Heart right ventricle (tissue), 16 donors: ENCODE measurements at regions not wholly inside any gene's neighbourhood (a gene's known extent, or its start where the extent isn't known, plus 50 kb on each side); places are given as distances from the start of the nearest gene placed in this dataset.

Experiments used
- ATAC-seq, 8 donors: fragments of 200-7000 bp; cut with Tn5 transposase; one replicate each; pipeline ENCODE4 v1.9.1; 2020; ENCODE audit warnings: mild to moderate bottlenecking in 8 of 8, moderate library complexity in 8 of 8, moderate number of reproducible peaks in 1 of 8
- DNase-seq, 2 donors: peaks; one replicate each; pipeline ENCODE4 v3.0.0-alpha.2; 2020
- H3K27ac ChIP-seq, 10 donors: fragments of 200-600 bp; sonication (generic) in 2 of 10; one replicate each; pipeline versions ENCODE4 v1.5.0 to v1.8.0; 2020 to 2022; ENCODE audit warnings: mild to moderate bottlenecking in 3 of 10
- H3K27me3 ChIP-seq, 7 donors: fragments of 200-600 bp; one replicate each; pipeline ENCODE4 v1.8.0; 2021 to 2022; ENCODE audit warnings: mild to moderate bottlenecking in 2 of 7
- H3K36me3 ChIP-seq, 9 donors: fragments of 200-600 bp; sonication (generic) in 1 of 9; one replicate each; pipeline versions ENCODE4 v1.5.0 to v1.8.0; 2020 to 2022; ENCODE audit warnings: mild to moderate bottlenecking in 2 of 9
- H3K4me1 ChIP-seq, 9 donors: fragments of 200-600 bp; sonication (generic) in 1 of 9; one replicate each; pipeline versions ENCODE4 v1.5.0 to v1.8.0; 2020 to 2022; ENCODE audit warnings: mild to moderate bottlenecking in 4 of 9
- H3K4me3 ChIP-seq, 10 donors: fragments of 200-600 bp; sonication (generic) in 2 of 10; one replicate each; pipeline versions ENCODE4 v1.5.0 to v1.8.0; 2020 to 2022; ENCODE audit warnings: mild to moderate bottlenecking in 7 of 10, moderate library complexity in 2 of 10
- H3K9me3 ChIP-seq, 11 donors: fragments of 200-600 bp in 10 of 11; sonication (generic) in 2 of 11; one replicate each; pipeline versions ENCODE4 v1.5.0 to v1.8.0; 2013 to 2022; ENCODE audit warnings: mild to moderate bottlenecking in 2 of 11, control low read depth in 1 of 11, moderate library complexity in 1 of 11
- WGBS, 2 donors: extraction: QIAGEN DNeasy Blood & Tissue Kit; methylation state at CpG; one replicate each; pipeline ENCODE4 v1.1.7; 2013; ENCODE audit warnings: inconsistent platforms in 1 of 2; 5-methylcytosine and 5-hydroxymethylcytosine counted together
- intact Hi-C, 10 donors: fragments of 100-400 bp; cut with DNase I; formaldehyde crosslinking; loops; one replicate each; pipeline versions ENCODE4 v1.11.1 to v1.14.2; 2022
- TF ChIP-seq, protein P1 (sequence below), 9 donors: fragments of 200-600 bp; sonication (generic) in 2 of 9; IDR thresholded peaks; one replicate each; pipeline versions ENCODE4 v1.5.0 to v1.8.0; 2021 to 2022; ENCODE audit warnings: antibody characterized with exemption in 9 of 9, mild to moderate bottlenecking in 5 of 9, moderate library complexity in 1 of 9
- donor health status: Arrhythmogenic right ventricular cardiomyopathy.
- donor health status: ischemic (EF 13 %, LVEDD 7.1; RV severe dilation, severe dysfunction).
- donor health status: healthy with polysubstance abuse.
- donor health status: DM: no; HTN: yes; CAD: no.
- donor health status: DM: no; HTN: no; CAD: no.
- donor health status: ischemic (EF 25% LVEDD 6.9; RV normal size, moderate dysfunction).
- donor health status: ischemic (EF 25% LVEDD 5.7; RV mildly dilated, moderate dysfunction).
- donor health status: healthy.
- donor health status: DM: yes; HTN: yes; CAD: no.
- donor health status: Ischemic cardiomyopathy.
- donor health status: ischemic (EF 35%, LVEDD 5.7; RV mildly dilated, moderate dysfunction).
- donor health status: nonischemic (EF 11% LVEDD 7.7; RV severe dilation, severe dysfunction).
- donor health status: DM: yes; HTN: yes; CAD: no.
- donor health status: PGD.
- donor health status: ischemic (EF 29% LVEDD 5.4; RV normal size, mild dysfunction).
- donor health status: nonischemic (EF 23%, LVEDD 6.1; RV moderate dilation, normal function).

GRCh38 chr13:34452831-34453230, 489.2 kb upstream of the NBEA start:
- H3K27me3 ChIP-seq, result no peaks in the 10 kb centered on the region
- intact Hi-C loops, result no loop called here
- TF ChIP-seq, protein P1, sequence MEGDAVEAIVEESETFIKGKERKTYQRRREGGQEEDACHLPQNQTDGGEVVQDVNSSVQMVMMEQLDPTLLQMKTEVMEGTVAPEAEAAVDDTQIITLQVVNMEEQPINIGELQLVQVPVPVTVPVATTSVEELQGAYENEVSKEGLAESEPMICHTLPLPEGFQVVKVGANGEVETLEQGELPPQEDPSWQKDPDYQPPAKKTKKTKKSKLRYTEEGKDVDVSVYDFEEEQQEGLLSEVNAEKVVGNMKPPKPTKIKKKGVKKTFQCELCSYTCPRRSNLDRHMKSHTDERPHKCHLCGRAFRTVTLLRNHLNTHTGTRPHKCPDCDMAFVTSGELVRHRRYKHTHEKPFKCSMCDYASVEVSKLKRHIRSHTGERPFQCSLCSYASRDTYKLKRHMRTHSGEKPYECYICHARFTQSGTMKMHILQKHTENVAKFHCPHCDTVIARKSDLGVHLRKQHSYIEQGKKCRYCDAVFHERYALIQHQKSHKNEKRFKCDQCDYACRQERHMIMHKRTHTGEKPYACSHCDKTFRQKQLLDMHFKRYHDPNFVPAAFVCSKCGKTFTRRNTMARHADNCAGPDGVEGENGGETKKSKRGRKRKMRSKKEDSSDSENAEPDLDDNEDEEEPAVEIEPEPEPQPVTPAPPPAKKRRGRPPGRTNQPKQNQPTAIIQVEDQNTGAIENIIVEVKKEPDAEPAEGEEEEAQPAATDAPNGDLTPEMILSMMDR (IDR thresholded peaks at IDR 0.05), result no peak
- DNase-seq, result no peak
- no peak for ATAC-seq
- H3K27ac ChIP-seq, result no peak overlapping the region
- no peaks in the 10 kb centered on the region for H3K4me1 ChIP-seq
- H3K36me3 ChIP-seq, result no peaks in the 10 kb centered on the region
- H3K4me3 ChIP-seq, result no peak overlapping the region
- no peaks in the 10 kb centered on the region for H3K9me3 ChIP-seq

- ATAC-seq (peak in 7 of 8 donors; percentile 47 to 85 (median 73)), DNase-seq (peak in 1 of 2 donors; percentile 32)
- Histone ChIP-seq H3K27ac (peak overlapping the region in 7 of 10 donors; percentile 6 to 65 (median 27)), H3K9me3 (peaks cover 0 to 7% (median 0%) of the 10 kb centered on the region in 11 donors), H3K4me3 (no peak overlapping the region), H3K36me3 (no peaks in the 10 kb centered on the region), H3K4me1 (peaks cover 0 to 25% (median 9%) of the 10 kb centered on the region in 9 donors), H3K27me3 (no peaks in the 10 kb centered on the region)
- TF ChIP-seq, protein P1 (IDR thresholded peaks at IDR 0.05), result no peak
- intact Hi-C loops, result no loop called here
- WGBS, 2 donors, result 41 to 53% methylated on average over 4 of the region's 4 CpGs
These were observed 483.0 kb upstream of the NBEA start for GRCh38 chr13:34458756-34459715.

- H3K4me3 ChIP-seq, result no peak overlapping the region
- H3K4me1 ChIP-seq, result peaks cover 0 to 25% (median 9%) of the 10 kb centered on the region in 9 donors
- H3K27me3 ChIP-seq, result no peaks in the 10 kb centered on the region
- H3K9me3 ChIP-seq, result peaks cover 0 to 7% (median 0%) of the 10 kb centered on the region in 11 donors
- no peaks in the 10 kb centered on the region for H3K36me3 ChIP-seq
- ATAC-seq (no peak), DNase-seq (no peak)
- intact Hi-C loops, result no loop called here
- H3K27ac ChIP-seq, result peak overlapping the region in 5 of 10 donors; percentile 6 to 65 (median 27)
- TF ChIP-seq, protein P1 (IDR thresholded peaks at IDR 0.05), result no peak
- 56 to 64% methylated on average over 8 of the region's 8 CpGs for WGBS, 2 donors
These were observed 482.2 kb upstream of the NBEA start for GRCh38 chr13:34459856-34460255.

DNA sequence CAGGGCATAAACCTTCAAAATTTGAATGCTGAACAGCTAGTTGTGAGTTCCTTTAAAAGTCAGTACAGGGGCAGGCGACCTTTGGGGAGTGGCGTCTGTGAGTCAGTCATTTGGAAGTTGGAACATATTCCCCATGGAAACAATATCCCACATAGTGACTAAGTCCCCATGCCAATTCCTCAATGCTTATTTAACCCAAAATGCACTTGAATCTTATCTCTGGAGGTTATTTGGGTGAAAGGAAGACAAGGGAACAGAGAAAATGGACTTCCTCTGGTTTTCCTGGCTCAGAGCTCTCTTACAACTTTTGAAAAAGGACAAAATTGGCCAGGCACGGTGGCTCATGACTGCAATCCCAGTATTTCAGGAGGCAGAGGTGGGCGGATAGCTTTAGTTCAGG, 479.2 kb upstream of the NBEA start:
- peak; percentile 12 to 30 for DNase-seq

More for the DNA sequence above, 479.2 kb upstream of the NBEA start:
- TF ChIP-seq, protein P1 (IDR thresholded peaks at IDR 0.05), result no peak
- Histone ChIP-seq H3K9me3 (peaks cover 0 to 7% (median 0%) of the 10 kb centered on the region in 11 donors), H3K4me1 (peaks cover 0 to 26% (median 9%) of the 10 kb centered on the region in 9 donors), H3K36me3 (no peaks in the 10 kb centered on the region), H3K4me3 (no peak overlapping the region), H3K27me3 (no peaks in the 10 kb centered on the region), H3K27ac (no peak overlapping the region)
- intact Hi-C loops, result no loop called here
- WGBS, 2 donors, result 54 to 57% methylated on average over 4 of the region's 4 CpGs
- peak in 5 of 8 donors; percentile 40 to 74 (median 43) for ATAC-seq
